ENCODE measurements at regions not wholly inside any gene's neighbourhood (a gene's known extent, or its start where the extent isn't known, plus 50 kb on each side); places are given as distances from the start of the nearest gene placed in this dataset.
"Not testable (repeated sequence)": the region's sequence is repeated elsewhere in the genome, so short reads cannot be mapped to it uniquely, and the experiment has no call there.

DNA sequence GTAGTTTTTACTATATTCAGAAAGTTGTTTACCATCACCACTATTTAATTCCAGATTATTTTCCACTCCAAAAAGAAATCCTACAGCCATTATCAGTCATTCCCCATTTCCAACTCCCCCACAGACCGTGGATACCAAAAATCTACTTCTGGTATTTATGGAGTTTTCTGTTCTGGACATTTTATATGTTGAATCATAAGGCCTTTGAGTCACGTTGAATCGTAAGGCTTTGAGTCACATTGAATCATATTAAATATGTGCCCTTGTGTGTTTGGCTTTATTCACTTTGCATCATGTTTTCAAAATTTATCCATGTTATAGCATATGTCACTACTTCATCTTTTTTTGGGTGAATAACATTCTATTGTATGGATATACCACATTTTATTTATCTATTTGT, 454.1 kb upstream of the NUDT12 start:
- DNase-seq = no peak

DNA sequence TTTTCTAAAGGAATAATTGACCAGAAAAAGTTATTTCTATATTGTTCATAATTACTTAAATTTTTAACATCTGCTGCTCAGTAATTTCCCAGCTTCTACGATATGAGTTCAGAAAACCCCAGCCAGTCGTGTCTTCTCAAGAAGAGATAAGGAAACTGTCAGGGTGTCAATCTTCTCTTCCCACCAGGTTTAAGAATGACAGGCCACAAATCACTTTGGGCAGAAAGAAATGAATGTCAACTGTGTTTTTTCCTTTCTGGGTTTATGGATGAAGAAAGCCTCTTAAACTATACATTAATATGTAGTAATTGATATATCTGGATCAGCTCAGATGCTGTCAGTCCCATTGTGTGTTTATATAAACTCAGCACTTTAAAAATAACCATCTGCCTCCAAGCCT, 453.2 kb upstream of the NUDT12 start:
- DNase-seq = no peak

DNA sequence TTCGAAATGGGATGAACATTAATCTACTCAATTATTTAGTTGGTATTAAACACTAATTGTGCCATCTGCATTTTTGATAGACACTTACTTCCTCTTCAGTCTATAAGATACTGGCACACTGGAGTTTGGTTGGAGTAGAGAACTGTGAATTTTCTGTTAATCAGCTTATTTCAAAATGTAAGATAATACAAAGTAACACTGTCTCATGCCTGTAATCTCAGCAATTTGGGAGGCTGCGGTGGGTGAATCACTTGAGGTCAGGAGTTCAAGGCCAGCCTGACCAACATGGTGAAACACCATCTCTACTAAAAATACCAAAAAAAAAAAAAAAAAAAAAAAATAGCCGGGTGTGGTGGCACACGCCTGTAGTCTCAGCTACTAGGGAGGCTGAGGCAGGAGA, 440.2 kb upstream of the NUDT12 start:
- DNase-seq = not testable (repeated sequence)

DNA sequence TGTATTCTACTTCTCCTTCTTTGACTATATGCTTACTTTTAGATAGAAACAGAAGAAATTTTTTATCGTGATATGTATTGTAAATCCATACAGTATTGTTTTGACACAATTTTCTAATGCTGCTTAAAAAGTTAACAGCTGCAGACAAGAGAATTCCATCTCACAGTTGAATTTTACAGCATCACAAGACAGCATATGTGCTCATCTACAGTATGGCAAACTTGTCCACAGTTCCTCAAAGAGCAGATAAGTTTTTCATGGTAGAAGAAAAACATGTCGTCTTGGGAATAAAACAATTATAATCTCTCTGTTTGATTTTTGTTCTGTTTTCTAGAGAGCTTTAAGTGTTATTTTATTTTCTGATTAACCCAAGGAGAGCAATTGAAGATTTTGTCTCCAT, 438.5 kb upstream of the NUDT12 start:
- DNase-seq = no peak

DNA sequence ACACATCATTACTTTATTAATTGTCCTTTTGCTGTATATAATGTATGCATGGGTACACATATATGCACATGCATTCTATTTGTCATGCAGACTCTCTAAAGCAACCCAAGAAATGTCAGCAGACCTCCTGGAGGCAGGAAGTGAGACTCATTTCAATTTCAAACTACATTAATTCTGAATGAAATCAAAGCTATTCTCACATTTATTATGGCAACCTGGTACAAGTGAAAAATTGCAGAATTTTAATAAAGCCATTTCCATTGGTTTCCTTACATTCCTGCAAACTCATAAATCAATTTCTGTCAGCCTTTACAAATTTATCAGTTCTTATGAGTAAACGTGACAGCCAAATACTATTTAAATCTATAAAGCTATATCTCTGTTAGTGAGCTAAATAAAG, 430.4 kb upstream of the NUDT12 start:
- no peak for DNase-seq

DNA sequence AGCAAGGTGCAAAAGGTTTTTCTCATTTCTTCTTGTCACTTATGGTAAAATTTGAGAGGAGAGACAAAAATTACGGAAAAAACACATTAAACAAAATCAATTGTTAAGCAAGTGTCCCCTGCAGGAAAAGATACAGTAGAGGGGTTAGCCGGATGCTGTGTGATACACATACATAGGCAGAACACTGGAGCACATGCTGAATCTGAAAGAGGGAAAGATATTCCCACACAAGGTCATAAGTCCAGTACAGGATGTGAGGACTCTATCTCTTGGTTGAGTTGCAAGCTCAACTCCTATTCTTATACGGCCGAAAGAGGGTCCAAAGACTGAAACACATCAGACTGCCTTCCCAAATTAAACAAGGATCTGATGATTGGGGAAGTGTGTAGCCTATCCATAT, 427.5 kb upstream of the NUDT12 start:
- DNase-seq = no peak

DNA sequence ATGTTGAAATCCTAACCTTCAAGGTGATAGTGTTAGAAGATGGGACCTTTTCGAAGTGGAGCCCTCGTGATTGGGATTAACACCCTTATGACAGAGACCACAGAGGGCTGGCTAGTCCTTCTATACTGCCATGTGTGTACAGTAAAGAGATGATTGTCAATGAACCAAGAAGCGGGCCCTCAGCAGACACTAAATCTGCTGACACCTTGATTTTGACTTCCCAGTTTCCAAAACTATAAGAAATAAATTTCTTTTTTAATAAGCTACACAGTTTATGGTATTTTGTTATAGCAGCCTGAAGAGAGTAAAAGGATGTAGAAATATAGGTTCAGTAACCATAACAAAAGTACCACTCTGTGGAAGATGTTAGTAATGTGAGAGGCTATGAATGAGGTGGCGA, 419.0 kb upstream of the NUDT12 start:
- no peak for DNase-seq

DNA sequence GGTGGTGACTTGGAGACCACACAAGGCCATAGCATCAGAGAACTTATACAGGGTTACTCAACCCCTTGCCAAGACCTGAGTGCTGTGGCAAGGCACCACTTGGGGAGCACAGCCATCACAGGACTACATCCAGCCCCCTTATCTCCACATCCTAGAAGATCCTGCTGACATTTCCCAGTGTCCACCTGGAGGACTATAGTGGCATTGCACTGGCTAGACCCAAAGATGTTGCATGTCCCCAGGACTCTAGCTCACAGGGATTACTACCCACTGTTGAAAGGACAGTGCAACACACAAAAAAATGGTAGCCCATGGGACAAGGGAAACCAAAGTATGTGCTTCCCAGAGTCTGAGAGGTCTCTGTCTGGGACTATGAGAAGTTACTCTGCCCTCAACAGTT, 411.1 kb upstream of the NUDT12 start:
- no peak for DNase-seq

DNA sequence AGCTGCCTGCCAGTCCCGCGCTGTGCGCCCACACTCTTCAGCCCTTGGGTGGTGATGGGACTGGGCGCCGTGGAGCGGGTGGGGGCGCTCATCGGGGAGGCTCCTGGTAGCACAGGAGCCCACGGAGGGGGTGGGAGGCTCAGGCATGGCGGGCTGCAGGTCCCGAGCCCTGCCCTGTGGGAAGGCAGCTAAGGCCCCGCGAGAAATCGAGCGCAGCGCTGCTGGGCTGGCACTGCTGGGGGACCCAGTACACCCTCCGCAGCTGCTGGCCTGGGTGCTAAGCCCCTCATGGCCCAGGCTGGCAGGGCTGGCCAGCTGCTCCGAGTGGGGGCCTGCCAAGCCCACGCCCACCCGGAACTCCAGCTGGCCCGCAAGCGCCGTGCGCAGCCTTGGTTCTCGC, 403.7 kb upstream of the NUDT12 start:
- DNase-seq = not testable (repeated sequence)

DNA sequence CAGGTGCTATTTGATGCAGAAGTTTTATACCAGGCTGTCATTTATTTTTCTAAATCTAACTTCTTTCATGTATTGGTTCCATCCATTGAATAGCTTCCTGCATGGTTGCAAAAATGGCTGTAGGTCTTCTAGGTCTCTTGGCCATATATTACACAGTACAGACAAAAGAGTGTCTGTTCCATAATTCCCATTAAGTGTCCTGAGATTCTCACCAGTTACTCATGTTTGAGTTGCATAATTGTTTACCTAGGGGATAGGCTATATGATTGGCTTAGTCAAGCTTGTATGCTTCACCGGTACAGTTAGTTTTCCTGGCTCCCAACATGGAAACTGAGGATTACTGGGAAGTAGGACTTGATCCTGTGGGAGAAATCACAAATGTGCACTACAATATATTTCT, 399.4 kb upstream of the NUDT12 start:
- DNase-seq = no peak

DNA sequence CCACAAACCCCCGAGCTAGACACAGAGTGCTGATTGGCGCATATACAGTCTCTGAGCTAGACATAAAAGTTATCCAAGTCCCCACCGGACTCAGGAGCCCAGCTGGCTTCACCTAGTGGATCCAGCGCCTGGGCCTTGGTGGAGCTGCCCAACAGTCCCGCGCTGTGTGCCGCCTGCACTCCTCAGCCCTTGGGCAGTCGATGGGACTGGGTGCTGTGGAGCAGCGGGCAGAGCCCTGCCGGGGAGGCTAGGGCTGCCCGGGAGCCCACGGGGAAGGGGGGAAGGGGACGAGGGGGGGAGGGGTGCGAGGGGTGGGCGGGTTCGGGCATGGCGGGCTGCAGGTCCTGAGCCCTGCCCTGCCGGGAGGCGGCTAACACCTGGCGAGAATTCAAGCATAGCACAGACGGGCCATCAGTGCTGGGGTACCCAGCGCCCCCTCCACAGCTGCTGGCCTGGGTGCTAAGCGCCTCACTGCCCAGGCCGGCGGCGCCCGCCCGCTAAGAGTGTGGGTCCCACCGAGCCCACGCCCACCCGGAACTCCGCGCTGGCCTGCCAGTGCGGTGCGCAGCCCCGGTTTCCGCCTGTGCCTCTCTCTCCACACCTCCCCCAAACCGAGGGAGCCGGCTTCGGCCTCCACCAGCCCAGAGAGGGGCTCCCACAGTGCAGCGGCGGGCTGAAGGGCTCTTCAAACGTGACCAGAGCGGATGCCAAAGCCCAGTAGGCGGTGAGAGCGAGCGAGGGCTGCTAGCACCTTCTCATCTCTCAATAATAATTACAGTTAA, 391.2 kb upstream of the NUDT12 start:
- DNase-seq = no peak

DNA sequence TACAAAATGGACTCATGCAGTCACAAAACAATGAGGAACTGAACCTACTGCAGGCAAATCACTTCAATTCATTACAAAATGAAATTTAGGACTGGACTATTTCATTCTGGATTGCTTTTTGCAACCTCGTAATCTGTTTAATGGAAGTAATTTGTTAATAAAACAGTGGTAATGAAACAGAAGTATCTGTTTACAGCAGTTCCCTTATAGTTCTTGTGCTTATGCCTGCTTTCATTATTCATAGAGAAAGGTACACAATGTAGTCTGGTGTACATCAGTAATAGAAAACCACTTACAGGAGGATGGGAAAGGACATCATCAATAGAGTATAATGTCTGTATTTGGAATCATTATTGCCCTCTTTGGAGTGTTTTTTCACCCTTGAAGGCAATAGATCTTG, 389.2 kb upstream of the NUDT12 start:
- no peak for DNase-seq

DNA sequence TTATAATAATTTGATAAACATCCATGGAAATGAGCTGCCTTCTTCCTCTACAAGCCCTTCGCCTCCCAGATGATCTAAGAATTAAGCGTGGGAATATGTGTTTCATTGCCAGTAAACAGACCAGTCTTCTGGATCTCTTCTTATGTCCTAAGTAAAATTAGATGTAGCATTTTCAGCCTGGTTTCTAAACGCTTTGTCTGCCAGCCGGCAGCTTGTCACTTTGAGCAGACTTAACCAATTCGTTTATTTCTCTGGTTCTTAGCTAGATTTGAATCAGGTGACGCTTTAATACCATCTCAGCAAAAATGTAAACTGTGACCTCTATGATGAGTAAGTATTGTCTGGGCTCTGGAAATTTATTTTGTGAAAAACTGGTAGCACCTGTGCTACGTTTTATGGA, 380.6 kb upstream of the NUDT12 start:
- no peak for DNase-seq

DNA sequence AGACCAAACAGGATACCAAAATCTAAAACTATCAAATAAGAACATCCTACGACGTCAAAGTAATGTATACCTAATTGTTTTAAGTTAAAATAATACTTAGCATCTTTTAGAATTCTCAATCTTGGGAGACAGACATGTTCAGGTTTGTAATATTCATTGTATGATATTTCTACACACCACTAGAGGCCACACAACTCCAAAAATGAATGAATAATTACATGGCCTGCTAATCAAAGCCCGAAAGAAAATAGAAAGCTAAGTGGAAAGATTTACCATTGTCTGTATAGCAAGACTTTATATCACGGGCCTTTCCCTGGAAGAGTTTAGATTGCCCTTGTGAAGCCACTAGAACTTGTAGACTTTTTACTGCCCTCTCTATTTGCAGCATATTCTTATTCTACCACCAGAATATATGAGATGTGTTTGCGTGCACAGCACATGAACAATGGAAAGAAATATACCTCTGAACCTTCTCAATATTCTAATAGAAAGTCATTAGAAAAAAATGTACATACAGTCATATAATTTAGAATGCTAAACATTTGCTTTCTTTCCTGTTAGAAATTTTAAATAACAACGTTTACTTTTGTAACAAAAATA, 380.1 kb upstream of the NUDT12 start:
- no peak for DNase-seq

DNA sequence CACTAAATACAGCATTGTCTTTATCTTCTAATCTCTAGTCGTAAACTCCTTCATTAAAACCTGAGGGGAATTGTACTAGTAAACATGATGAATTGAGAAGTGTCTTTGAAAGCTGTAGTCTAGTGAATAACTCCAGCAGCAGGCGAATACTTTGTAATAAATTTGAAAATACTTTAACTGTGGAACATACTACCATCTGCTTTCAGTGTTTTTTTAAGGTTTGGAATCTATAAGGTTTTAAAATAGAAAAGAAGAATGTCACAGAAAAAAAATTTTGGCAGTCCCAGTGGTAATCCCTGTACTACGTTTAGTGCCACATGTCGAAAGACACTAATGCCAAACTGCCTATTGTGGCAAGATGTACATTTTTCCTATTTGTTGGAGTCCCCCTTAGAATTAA, 379.0 kb upstream of the NUDT12 start:
- no peak for DNase-seq

DNA sequence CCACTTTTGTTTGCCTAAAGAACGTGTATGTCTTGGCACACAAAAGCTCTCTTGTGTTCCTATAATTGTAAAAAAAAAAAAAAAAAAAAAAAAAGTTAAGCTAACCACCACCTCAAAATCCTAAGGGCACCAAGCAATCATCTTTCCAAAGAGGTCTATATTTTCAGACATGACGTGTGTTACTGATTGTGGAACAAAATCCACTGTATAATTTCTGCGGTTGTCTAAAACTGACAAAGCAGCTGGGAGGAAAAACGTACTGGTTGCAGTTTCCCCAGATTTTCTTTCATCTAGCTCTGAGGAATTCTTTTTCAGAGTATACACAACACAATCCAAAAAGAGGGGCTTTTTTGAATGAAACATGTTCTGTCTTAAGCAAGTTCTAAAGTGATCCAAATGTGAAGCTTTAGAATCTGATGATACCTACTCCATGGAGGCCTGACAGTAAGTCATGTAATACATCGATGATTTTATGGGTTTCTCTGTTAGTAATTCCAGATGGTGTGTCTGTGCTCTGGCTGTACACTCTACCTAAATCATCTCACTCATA, 375.6 kb upstream of the NUDT12 start:
- DNase-seq = no peak

DNA sequence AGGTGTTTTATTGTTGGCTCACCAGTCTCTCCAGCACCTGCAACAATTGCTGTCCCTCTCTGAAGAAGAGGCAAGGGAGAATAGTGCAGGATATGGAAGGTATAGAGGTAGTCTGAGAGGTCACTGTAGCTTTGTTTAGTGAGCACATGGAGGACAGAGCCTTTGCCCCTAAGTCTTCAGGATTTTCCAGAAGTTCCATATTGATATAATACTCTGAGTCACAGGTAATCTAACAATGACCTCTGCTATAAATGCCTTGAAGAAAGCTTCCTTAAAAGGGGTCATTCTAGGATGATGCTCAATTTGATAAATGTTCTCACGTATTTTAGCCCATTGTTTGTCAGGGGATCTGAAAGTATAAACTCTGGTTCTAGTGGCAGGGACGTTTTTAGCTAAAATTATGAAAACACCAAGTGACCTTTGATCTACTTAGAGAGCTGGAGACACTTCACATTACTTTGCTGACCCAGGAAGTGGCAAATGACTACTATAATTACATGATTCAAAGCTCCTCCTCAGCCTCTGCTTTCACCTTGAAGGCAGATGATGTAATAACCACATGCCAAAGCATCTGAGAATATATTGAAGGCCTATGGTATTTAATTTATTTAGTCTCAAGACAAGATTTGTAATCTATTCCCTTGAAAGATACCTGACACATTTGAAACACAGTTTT, 366.9 kb upstream of the NUDT12 start:
- DNase-seq = no peak

DNA sequence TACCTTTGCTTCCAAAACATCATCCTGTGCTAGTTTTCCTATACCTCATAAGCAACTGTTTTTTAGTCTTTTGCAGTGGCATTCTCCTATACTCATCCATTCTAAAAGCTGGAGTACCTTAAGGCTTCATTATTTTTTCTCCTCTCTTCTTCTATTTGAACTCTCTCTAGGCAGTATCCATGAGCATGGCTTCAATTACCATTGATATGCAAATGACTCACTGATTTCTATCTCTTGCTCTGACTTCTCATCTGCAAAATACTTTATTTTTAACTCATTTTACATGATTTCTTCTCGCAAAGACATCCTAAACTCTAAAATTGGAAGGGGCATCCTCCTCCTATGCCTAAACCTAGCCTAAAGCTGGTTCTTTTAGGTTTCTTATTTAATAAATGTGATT, 365.1 kb upstream of the NUDT12 start:
- no peak for DNase-seq

DNA sequence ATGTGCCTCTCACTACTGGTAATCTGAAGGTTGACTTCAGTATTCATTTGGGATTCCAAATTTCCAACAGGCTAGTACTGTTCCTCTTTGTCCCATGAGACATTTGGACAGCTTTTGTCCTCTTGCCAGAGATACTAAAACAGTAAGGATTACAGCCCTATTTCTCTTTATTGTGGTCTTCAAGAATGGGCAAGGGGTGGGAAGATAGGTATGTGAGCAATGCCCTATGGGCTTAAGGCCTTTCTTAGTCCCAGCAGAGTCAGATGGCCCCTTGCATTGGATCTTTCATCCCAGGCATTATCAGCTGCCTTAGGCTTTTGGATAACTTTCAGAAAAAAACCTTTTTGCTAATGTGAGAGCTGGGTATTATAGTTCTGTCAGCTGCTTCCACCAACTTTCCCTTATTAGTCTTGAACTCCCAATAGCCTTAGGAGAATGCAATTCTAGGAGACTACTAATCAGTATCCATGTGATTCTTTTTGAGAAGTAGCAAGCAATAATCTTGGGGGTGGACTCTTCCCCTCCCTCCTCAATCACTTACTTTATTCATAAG, 361.1 kb upstream of the NUDT12 start:
- no peak for DNase-seq

DNA sequence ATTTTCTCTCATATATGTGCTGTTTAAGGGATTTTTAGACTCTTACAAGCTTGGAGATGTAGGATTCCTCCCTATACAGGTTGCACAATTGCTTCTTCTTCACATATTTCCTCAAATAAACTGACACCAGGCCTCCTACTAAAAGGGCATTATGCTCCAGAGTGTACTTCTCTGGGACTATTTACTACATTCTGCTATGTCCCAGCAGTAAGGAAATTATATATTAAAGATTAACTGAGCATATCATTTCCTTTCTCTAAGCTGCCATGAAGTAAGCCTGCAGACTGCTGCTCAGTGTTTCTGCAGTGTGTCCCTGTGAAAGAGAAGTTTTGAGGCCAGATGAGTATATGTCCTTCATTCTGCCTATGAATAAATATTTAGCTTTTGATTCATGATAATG, 356.9 kb upstream of the NUDT12 start:
- DNase-seq = no peak

DNA sequence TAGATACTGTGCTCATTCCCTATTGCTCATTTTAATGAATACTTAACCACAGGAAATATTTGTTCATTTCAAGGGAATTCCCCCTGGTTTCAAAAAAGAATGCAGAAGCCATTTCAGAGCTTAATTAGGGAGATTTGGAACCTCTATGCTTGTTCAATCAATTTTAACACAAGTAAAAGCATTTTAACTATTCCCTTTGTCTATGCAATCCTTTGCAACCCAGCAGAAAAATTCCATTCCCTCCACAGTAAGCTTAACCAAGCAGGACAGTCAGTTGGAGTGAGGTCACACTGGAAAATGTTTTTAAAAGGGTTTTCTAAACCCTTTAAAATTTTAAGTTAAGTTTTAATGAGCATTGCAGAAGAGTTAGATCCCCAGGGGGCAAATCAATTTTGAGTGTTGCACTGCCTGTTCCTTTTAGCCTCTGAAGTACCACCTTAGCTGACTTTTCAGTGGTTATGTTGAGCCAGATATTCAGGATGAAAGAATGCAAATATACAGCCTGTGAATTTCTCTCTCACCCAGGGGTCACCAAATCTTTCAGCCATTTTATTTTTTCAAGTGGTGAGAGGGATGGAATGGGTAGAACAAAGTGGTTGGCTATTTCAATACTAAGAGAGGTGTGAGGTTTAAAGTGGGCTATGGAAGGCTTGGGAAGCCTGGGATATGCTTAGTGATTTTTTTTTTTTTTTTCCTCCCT, 356.2 kb upstream of the NUDT12 start:
- DNase-seq = no peak

DNA sequence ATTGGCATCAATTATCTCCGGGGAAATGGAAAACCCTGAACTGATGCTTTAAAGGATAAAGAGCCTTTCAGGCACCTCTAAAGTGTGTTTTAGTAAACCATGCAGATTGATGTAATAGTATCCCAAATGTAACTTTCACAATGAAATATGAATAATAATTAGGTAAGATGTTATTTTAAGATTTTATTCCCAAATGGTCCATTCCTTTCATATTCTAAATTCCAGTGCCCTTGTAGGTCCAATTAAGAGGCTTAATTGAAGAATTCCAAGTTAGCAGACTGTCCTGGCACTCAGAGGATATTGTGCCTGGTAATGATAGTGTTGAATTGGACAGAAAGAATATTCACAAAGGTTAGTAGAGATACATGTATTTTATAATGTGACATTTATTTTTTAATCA, 352.5 kb upstream of the NUDT12 start:
- no peak for DNase-seq

DNA sequence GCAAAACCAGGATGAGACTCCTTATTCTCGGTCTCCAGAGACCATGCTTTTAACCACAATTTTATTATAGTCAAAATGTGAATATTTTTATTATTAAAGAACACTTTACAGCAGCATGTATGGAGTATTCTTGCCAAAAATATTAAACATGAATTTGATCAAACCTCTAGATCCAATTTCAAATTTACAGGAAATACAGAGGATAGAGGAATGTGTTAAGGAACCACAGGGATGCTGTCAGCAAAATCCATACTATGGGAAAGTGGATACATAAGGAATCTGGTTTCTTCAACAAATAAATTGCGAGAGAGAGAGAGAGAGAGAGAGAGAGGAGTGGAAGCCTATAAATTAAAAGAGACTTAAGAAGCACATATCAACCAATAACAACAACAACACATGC, 348.2 kb upstream of the NUDT12 start:
- DNase-seq = no peak
